H1 (cell line): ENCODE measurements at regions not wholly inside any gene's neighbourhood (a gene's known extent, or its start where the extent isn't known, plus 50 kb on each side); places are given as distances from the start of the nearest gene placed in this dataset.

Experiments used
- CTCF ChIA-PET: fragments of 300-600 bp; sonication (Branson Sonifier 250); formaldehyde crosslinking; loops from one replicate; lab custom pipeline; 2021; ENCODE audit not compliant: partially characterized antibody; lab: Charles Lee
- POLR2A ChIA-PET: fragments of 300-600 bp; sonication (Branson Sonifier 250); formaldehyde crosslinking; loops from one replicate; lab custom pipeline; 2021; ENCODE audit warnings: inconsistent platforms; ENCODE audit not compliant: partially characterized antibody; lab: Charles Lee
- DNase-seq, 2 experiments: peaks; one replicate each; pipeline versions ENCODE4 v3.0.0 to v3.0.0-alpha.2; 2010 to 2022; ENCODE audit warnings: low spot score in 2 of 2, low read depth in 1 of 2, mixed read lengths in 1 of 2
- FAIRE-seq: peaks from 2 replicates; lab custom pipeline; 2011; peaks lifted over from hg19 to GRCh38; lab: Jason Lieb, UNC
- H2AFZ ChIP-seq: 2 replicates; pipeline ENCODE4 v1.8.1; 2012; ENCODE audit warnings: low read length, inconsistent platforms
- H2AK5ac ChIP-seq: 2 replicates; pipeline ENCODE4 v1.6.1; 2013; ENCODE audit warnings: low read depth, low read length
- H2BK120ac ChIP-seq: replicated peaks from 2 replicates; pipeline ENCODE3; 2013; ENCODE audit warnings: low read depth, low read length, inconsistent platforms
- H2BK12ac ChIP-seq: 2 replicates; pipeline ENCODE4 v1.6.1; 2013; ENCODE audit warnings: low read depth, low read length
- H2BK15ac ChIP-seq: 2 replicates; pipeline ENCODE4 v1.6.1; 2013; ENCODE audit warnings: low read length
- H2BK20ac ChIP-seq: 2 replicates; pipeline ENCODE4 v1.6.1; 2013; ENCODE audit warnings: low read length
- H2BK5ac ChIP-seq: 2 replicates; pipeline ENCODE4 v1.6.1; 2013; ENCODE audit warnings: low read depth, low read length
- H3K14ac ChIP-seq: 2 replicates; pipeline ENCODE4 v1.6.1; 2013; ENCODE audit warnings: inconsistent platforms; ENCODE audit not compliant: insufficient read length
- H3K18ac ChIP-seq: 2 replicates; pipeline ENCODE4 v1.6.1; 2013; ENCODE audit warnings: low read length; ENCODE audit errors: extremely low read depth
- H3K23ac ChIP-seq: 2 replicates; pipeline ENCODE4 v1.6.1; 2013; ENCODE audit warnings: inconsistent platforms; ENCODE audit not compliant: insufficient read length
- H3K23me2 ChIP-seq: 2 replicates; pipeline ENCODE4 v1.6.1; 2013; ENCODE audit warnings: low read depth, low read length
- H3K27ac ChIP-seq: 2 replicates; pipeline ENCODE4 v1.6.1; 2011; ENCODE audit warnings: low read depth, low read length, inconsistent platforms
- H3K27me3 ChIP-seq, 4 experiments: replicated peaks in 1 of 4; 1 replicate in 1 of 4; 2 replicates in 3 of 4; pipeline versions ENCODE4 v1.6.1 to v1.8.1; 2011 to 2013; ENCODE audit warnings: low read length in 3 of 4, mild to moderate bottlenecking in 3 of 4, inconsistent platforms in 2 of 4, mixed read lengths in 2 of 4, moderate library complexity in 1 of 4; ENCODE audit not compliant: control insufficient read depth in 3 of 4, insufficient read depth in 3 of 4; ENCODE audit errors: extremely low read depth in 1 of 4
- H3K36me3 ChIP-seq, 4 experiments: 2 replicates each; pipeline versions ENCODE4 v1.6.1 to v1.8.1; 2011 to 2013; ENCODE audit warnings: mild to moderate bottlenecking in 4 of 4, low read length in 3 of 4, moderate library complexity in 2 of 4, control low read depth in 1 of 4, inconsistent platforms in 1 of 4; ENCODE audit not compliant: insufficient read depth in 4 of 4, control insufficient read depth in 2 of 4
- H3K4ac ChIP-seq: replicated peaks from 2 replicates; pipeline ENCODE3; 2013; ENCODE audit warnings: low read length, low read depth, mixed read lengths, inconsistent platforms; ENCODE audit not compliant: insufficient read length
- H3K4me1 ChIP-seq, 4 experiments: replicated peaks in 1 of 4; 1 replicate in 1 of 4; 2 replicates in 3 of 4; pipeline versions ENCODE4 v1.6.1 to v1.8.1; 2011 to 2013; ENCODE audit warnings: low read length in 3 of 4, inconsistent platforms in 2 of 4, mixed read lengths in 1 of 4; ENCODE audit not compliant: insufficient read depth in 4 of 4, control insufficient read depth in 3 of 4
- H3K4me2 ChIP-seq, 2 experiments: 2 replicates each; pipeline versions ENCODE4 v1.6.1 to v1.8.1; 2011 to 2013; ENCODE audit warnings: low read depth in 2 of 2, low read length in 2 of 2, control low read depth in 1 of 2, inconsistent platforms in 1 of 2, mild to moderate bottlenecking in 1 of 2; ENCODE audit not compliant: insufficient read depth in 1 of 2
- H3K4me3 ChIP-seq, 4 experiments: fragments of 200-600, 300-600 bp in 1 of 4; sonication (generic), shearing (Covaris generic), sonication (Bioruptor Twin) in 1 of 4; 2 replicates each; pipeline versions ENCODE4 v1.5.1 to v1.8.1; 2011 to 2016; ENCODE audit warnings: low read length in 4 of 4, low read depth in 3 of 4, control low read depth in 2 of 4, inconsistent platforms in 2 of 4, mild to moderate bottlenecking in 2 of 4, mixed read lengths in 1 of 4, moderate library complexity in 1 of 4; ENCODE audit not compliant: insufficient read depth in 2 of 4; ENCODE audit errors: extremely low read depth in 1 of 4
- H3K56ac ChIP-seq: replicated peaks from 2 replicates; pipeline ENCODE3; 2013; ENCODE audit warnings: low read depth, mild to moderate bottlenecking, mixed read lengths, low read length, inconsistent platforms; ENCODE audit not compliant: insufficient read length
- H3K79me1 ChIP-seq: 2 replicates; pipeline ENCODE4 v1.6.1; 2013; ENCODE audit warnings: low read depth, low read length, control low read depth
- H3K79me2 ChIP-seq, 2 experiments: 2 replicates each; pipeline versions ENCODE4 v1.6.1 to v1.8.1; 2012 to 2013; ENCODE audit warnings: low read length in 2 of 2, mild to moderate bottlenecking in 2 of 2, inconsistent platforms in 1 of 2; ENCODE audit not compliant: insufficient read depth in 2 of 2, control insufficient read depth in 1 of 2
- H3K9ac ChIP-seq, 4 experiments: replicated peaks in 1 of 4; 1 replicate in 1 of 4; 2 replicates in 3 of 4; pipeline versions ENCODE4 v1.6.1 to v1.8.1; 2011 to 2013; ENCODE audit warnings: low read depth in 3 of 4, low read length in 3 of 4, control low read depth in 2 of 4, mild to moderate bottlenecking in 2 of 4, moderate library complexity in 2 of 4, inconsistent platforms in 1 of 4; ENCODE audit errors: extremely low read depth in 1 of 4
- H3K9me3 ChIP-seq, 2 experiments: 2 replicates each; pipeline versions ENCODE4 v1.6.1 to v1.8.1; 2012 to 2013; ENCODE audit warnings: mild to moderate bottlenecking in 2 of 2, moderate library complexity in 2 of 2, control low read depth in 1 of 2, inconsistent platforms in 1 of 2, low read depth in 1 of 2, low read length in 1 of 2, mixed read lengths in 1 of 2; ENCODE audit not compliant: insufficient read depth in 2 of 2
- H4K20me1 ChIP-seq, 2 experiments: replicated peaks in 1 of 2; 2 replicates each; pipeline versions ENCODE3 to v1.8.1; 2011 to 2013; ENCODE audit warnings: inconsistent platforms in 2 of 2, low read length in 2 of 2, mild to moderate bottlenecking in 1 of 2; ENCODE audit not compliant: insufficient read depth in 2 of 2, control insufficient read depth in 1 of 2
- H4K5ac ChIP-seq: 2 replicates; pipeline ENCODE4 v1.6.1; 2013; ENCODE audit warnings: low read length, low read depth, mixed read lengths, inconsistent platforms; ENCODE audit not compliant: insufficient read length
- H4K8ac ChIP-seq: 2 replicates; pipeline ENCODE4 v1.8.0; 2013; ENCODE audit warnings: mild to moderate bottlenecking, moderate library complexity, low read length, inconsistent platforms; ENCODE audit not compliant: insufficient read depth; ENCODE audit errors: extremely low read depth
- H4K91ac ChIP-seq: replicated peaks from 2 replicates; pipeline ENCODE3; 2013; ENCODE audit warnings: low read length, mixed read lengths, inconsistent platforms; ENCODE audit not compliant: insufficient read length
- BRCA1 ChIP-seq: IDR thresholded peaks from 2 replicates; pipeline ENCODE4 v1.6.1; 2012; ENCODE audit warnings: low read depth, low read length, improper control_type of control experiment
- CREB1 ChIP-seq: IDR thresholded peaks from 2 replicates; pipeline ENCODE4 v1.6.1; 2012; ENCODE audit warnings: inconsistent platforms
- E2F6 ChIP-seq: IDR thresholded peaks from 2 replicates; pipeline ENCODE4 v1.6.1; 2012; ENCODE audit warnings: inconsistent platforms
- EGR1 ChIP-seq: IDR thresholded peaks from 2 replicates; pipeline ENCODE4 v1.6.1; 2011; ENCODE audit warnings: low read depth, low read length, borderline replicate concordance
- KDM1A ChIP-seq: fragments of 200-600, 300-600 bp; sonication (generic); IDR thresholded peaks from 2 replicates; pipeline ENCODE4 v1.7.1; 2016; ENCODE audit warnings: mild to moderate bottlenecking, low read length, borderline replicate concordance
- MAFK ChIP-seq: IDR thresholded peaks from 2 replicates; pipeline ENCODE4 v1.6.1; 2012; ENCODE audit warnings: low read depth, mild to moderate bottlenecking, improper control_type of control experiment, low read length
- NRF1 ChIP-seq: IDR thresholded peaks from 2 replicates; pipeline ENCODE4 v1.6.1; 2011; ENCODE audit warnings: mild to moderate bottlenecking, low read depth, low read length, improper control_type of control experiment
- RFX5 ChIP-seq: IDR thresholded peaks from 2 replicates; pipeline ENCODE4 v1.6.1; 2011; ENCODE audit warnings: low read depth, low read length, improper control_type of control experiment, borderline replicate concordance
- SP4 ChIP-seq: IDR thresholded peaks from 2 replicates; pipeline ENCODE4 v1.6.1; 2012; ENCODE audit warnings: low read length, inconsistent platforms
- SRF ChIP-seq: IDR thresholded peaks from 2 replicates; pipeline ENCODE4 v1.6.1; 2011; ENCODE audit warnings: mild to moderate bottlenecking, low read depth, low read length, moderate library complexity
- TAF1 ChIP-seq: IDR thresholded peaks from 2 replicates; pipeline ENCODE4 v1.6.1; 2011; ENCODE audit warnings: mild to moderate bottlenecking, low read depth, low read length
- TEAD4 ChIP-seq: IDR thresholded peaks from 2 replicates; pipeline ENCODE4 v1.6.1; 2012; ENCODE audit warnings: low read depth, low read length, inconsistent platforms, mixed read lengths
- WGBS, 2 experiments: shearing (Covaris generic) in 1 of 2; methylation state at CpG; one replicate each; pipeline versions ENCODE4 v1.1.6 to v1.1.7; 2013 to 2015; ENCODE audit warnings: low lambda C conversion rate in 2 of 2, mixed read lengths in 2 of 2, inconsistent platforms in 1 of 2, low coverage in 1 of 2, missing lambda C conversion rate in 1 of 2; ENCODE audit not compliant: insufficient replicate concordance in 2 of 2, insufficient coverage in 1 of 2, insufficient read length in 1 of 2; ENCODE audit errors: extremely low coverage in 1 of 2, missing lambda C conversion rate in 1 of 2; 5-methylcytosine and 5-hydroxymethylcytosine counted together

GRCh38 chr10:78566284-78567111 is 502.3 kb upstream of the ZMIZ1 start:
- Histone ChIP-seq H2BK15ac (no peak overlapping the region), H2BK120ac (no peak overlapping the region), H3K4me3 (no peak overlapping the region), H4K5ac (no peak overlapping the region), H3K9ac (no peak overlapping the region), H3K79me2 (no peaks in the 10 kb centered on the region), H2BK20ac (no peak overlapping the region), H3K9me3 (no peaks in the 10 kb centered on the region)
- DNase-seq, result no peak
- 91% methylated on average over 8 of the region's 8 CpGs; no CpG with 5 or more reads in 1 of the 2 experiments for WGBS, 2 experiments
- no peak for TF ChIP-seq NRF1
- TF ChIP-seq E2F6, result no peak
- TF ChIP-seq KDM1A, result no peak
- no peak for TF ChIP-seq SP4
- TF ChIP-seq TAF1, result no peak
- no peak for TF ChIP-seq CREB1
- TF ChIP-seq BRCA1, result no peak
- no peak for TF ChIP-seq MAFK
- TF ChIP-seq SRF, result no peak
- TF ChIP-seq EGR1, result no peak
- no peak for TF ChIP-seq RFX5
- no peak for TF ChIP-seq TEAD4
- TF ChIP-seq, all 59 proteins: peak for 0
- H3K23me2 ChIP-seq, result no peaks in the 10 kb centered on the region
- no peak overlapping the region for H3K4ac ChIP-seq
- H4K20me1 ChIP-seq, result no peaks in the 10 kb centered on the region
- POLR2A ChIA-PET, result no interaction called here
- no peak overlapping the region for H2AK5ac ChIP-seq
- no peak overlapping the region for H2BK12ac ChIP-seq
- no peak overlapping the region for H4K8ac ChIP-seq
- no peak overlapping the region for H2BK5ac ChIP-seq
- no peak overlapping the region for H3K23ac ChIP-seq
- H3K4me1 ChIP-seq, result no peaks in the 10 kb centered on the region
- no peak overlapping the region for H4K91ac ChIP-seq
- CTCF ChIA-PET, result interaction anchor here (0.5 to 1.6 kb wide), 6 partner anchors 24 to 413 kb away, joined by 3 to 5 read pairs (median 3); no protein-coding TSS in a partner anchor
- no peaks in the 10 kb centered on the region for H3K79me1 ChIP-seq
- no peaks in the 10 kb centered on the region for H3K36me3 ChIP-seq
- H3K27ac ChIP-seq, result no peak overlapping the region
- no peak for FAIRE-seq
- H2AFZ ChIP-seq, result no peak overlapping the region
- H3K14ac ChIP-seq, result no peak overlapping the region
- no peak overlapping the region for H3K4me2 ChIP-seq
- 0 out of 7 replicates have a peak, but pooled peaks cover 0 to 2% (median 0%) of the 10 kb centered on the region in 4 experiments for H3K27me3 ChIP-seq
- no peak overlapping the region for H3K56ac ChIP-seq
- H3K18ac ChIP-seq, result no peak overlapping the region
